RWPE2 (cell line): ENCODE measurements at regions not wholly inside any gene's neighbourhood (a gene's known extent, or its start where the extent isn't known, plus 50 kb on each side); places are given as distances from the start of the nearest gene placed in this dataset.

Experiments
- ATAC-seq: fragments of 200-7000 bp; cut with Tn5 transposase; 3 replicates; pipeline ENCODE4 v1.9.1; 2021; ENCODE audit warnings: low read depth
- DNase-seq: peaks from one replicate; pipeline ENCODE4 v3.0.0-alpha.2; 2020; ENCODE audit warnings: low spot score
- H3K27ac ChIP-seq: fragments of 450-650 bp; 2 replicates; pipeline ENCODE4 v1.5.1; 2017; ENCODE audit warnings: mild to moderate bottlenecking; ENCODE audit not compliant: poor library complexity, severe bottlenecking
- H3K27me3 ChIP-seq: fragments of 250-450 bp; sonication (Bioruptor Pico); 2 replicates; pipeline ENCODE4 v1.5.1; 2021; ENCODE audit warnings: mild to moderate bottlenecking, moderate library complexity; ENCODE audit not compliant: insufficient read depth, poor library complexity, severe bottlenecking
- H3K36me3 ChIP-seq: fragments of 250-450 bp; sonication (Bioruptor Pico); 2 replicates; pipeline ENCODE4 v1.5.1; 2020; ENCODE audit warnings: low read depth, mild to moderate bottlenecking, moderate library complexity
- H3K4me1 ChIP-seq: fragments of 250-450 bp; sonication (Bioruptor Pico); 2 replicates; pipeline ENCODE4 v1.5.1; 2021; ENCODE audit warnings: mild to moderate bottlenecking, moderate library complexity; ENCODE audit not compliant: insufficient read depth, poor library complexity, severe bottlenecking
- H3K4me3 ChIP-seq: fragments of 250-450 bp; sonication (Bioruptor Pico); 2 replicates; pipeline ENCODE4 v1.5.1; 2021; ENCODE audit warnings: mild to moderate bottlenecking, moderate library complexity; ENCODE audit not compliant: severe bottlenecking
- H3K9me3 ChIP-seq: fragments of 250-450 bp; sonication (Bioruptor Pico); 2 replicates; pipeline ENCODE4 v1.5.1; 2021; ENCODE audit warnings: mild to moderate bottlenecking, moderate library complexity; ENCODE audit not compliant: severe bottlenecking
- TF ChIP-seq, protein P1 (sequence below): fragments of 450-650 bp; IDR thresholded peaks from one replicate; pipeline ENCODE4 v1.5.1; 2017; ENCODE audit warnings: mild to moderate bottlenecking, moderate library complexity; ENCODE audit not compliant: poor library complexity, severe bottlenecking

DNA sequence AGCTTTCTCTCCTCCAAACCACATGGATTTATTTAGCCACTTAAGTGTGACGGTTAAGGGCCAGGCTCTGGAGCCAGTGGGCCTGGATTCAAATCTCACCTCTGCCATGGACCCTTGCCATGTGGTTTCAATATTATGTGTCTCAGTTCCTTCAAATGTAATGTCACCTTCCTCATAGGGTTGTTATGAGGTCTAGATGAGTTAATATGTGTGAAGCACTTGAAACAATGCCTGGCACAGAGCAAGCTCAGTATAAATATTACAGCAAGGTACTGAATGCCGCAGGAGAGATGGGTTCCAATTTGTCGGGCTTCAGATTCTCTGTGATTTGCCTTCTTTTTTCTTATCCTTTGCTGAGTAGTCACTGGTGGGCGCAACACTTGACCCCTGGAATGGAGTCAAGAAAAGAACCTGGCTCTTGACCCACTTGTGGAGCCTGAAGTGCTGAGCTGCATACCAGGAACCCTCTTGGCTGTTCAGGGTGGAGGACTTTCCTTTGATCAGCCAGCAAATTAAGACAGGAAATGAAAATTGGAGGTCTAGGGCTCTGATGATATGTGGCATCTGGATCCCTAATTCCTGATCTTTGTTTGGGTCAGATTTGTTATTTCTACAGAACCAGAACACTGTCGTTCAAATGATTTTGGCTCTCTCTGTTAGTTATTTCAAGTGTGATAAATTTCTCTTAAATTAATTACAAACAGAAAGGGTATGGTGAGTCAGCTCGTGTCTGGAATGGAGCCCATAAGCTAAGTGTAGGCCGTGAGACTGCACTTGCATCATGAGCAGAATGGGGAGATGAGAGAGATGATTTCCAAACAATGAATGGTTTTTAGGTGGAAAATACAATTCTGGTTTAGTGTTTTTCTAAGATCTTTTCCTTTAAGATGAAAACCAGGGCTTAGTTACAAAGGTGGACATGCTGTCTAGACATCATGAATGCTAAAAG is 293.0 kb downstream of the KCNS3 start:
- DNase-seq, result no peak
- ATAC-seq, result no peak
- H3K27me3 ChIP-seq, result no peaks in the 10 kb centered on the region
- no peak overlapping the region for H3K27ac ChIP-seq
- H3K9me3 ChIP-seq, result no peaks in the 10 kb centered on the region
- TF ChIP-seq, protein P1, sequence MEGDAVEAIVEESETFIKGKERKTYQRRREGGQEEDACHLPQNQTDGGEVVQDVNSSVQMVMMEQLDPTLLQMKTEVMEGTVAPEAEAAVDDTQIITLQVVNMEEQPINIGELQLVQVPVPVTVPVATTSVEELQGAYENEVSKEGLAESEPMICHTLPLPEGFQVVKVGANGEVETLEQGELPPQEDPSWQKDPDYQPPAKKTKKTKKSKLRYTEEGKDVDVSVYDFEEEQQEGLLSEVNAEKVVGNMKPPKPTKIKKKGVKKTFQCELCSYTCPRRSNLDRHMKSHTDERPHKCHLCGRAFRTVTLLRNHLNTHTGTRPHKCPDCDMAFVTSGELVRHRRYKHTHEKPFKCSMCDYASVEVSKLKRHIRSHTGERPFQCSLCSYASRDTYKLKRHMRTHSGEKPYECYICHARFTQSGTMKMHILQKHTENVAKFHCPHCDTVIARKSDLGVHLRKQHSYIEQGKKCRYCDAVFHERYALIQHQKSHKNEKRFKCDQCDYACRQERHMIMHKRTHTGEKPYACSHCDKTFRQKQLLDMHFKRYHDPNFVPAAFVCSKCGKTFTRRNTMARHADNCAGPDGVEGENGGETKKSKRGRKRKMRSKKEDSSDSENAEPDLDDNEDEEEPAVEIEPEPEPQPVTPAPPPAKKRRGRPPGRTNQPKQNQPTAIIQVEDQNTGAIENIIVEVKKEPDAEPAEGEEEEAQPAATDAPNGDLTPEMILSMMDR, result no peak
- H3K36me3 ChIP-seq, result no peaks in the 10 kb centered on the region
- H3K4me3 ChIP-seq, result no peak overlapping the region
- no peaks in the 10 kb centered on the region for H3K4me1 ChIP-seq

DNA sequence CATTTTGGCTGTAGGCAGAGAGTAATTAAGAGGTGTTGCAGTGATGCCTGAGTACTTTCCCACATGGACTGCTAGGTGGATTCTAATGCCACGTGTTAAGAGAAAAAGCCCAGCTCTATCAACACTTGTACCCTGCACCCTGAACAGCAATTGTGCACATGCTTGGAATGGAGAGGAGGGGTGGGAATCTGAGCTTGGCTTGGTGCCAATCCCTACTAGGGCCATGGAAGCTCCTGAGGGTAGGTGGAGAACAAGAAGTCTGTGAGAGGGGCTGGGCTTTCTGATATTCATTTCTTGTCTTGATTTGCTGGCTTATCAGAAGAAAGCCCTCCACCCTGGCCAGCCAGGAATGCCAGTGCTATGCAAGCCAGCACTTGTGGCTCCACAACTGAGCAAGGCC is 292.2 kb downstream of the KCNS3 start:
- DNase-seq (no peak), ATAC-seq (no peak)
- Histone ChIP-seq H3K9me3 (no peaks in the 10 kb centered on the region), H3K4me1 (no peaks in the 10 kb centered on the region), H3K27ac (no peak overlapping the region), H3K36me3 (no peaks in the 10 kb centered on the region), H3K27me3 (no peaks in the 10 kb centered on the region), H3K4me3 (no peak overlapping the region)
- TF ChIP-seq, protein P1, result no peak

DNA sequence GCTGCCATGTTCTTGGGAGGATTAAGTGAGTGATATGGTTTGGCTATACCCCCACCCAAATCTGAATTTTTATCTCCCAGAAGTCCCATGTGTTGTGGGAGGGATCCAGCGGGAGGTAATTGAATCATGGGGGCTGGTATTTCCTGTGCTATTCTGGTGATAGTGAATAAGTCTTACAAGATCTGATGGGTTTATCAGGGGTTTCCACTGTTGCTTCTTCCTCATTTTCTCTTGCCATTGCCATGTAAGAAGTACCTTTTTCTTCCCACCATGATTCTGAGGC is 291.4 kb downstream of the KCNS3 start:
- DNase-seq (no peak), ATAC-seq (no peak)
- Histone ChIP-seq H3K4me3 (no peak overlapping the region), H3K9me3 (no peaks in the 10 kb centered on the region), H3K27me3 (no peaks in the 10 kb centered on the region), H3K4me1 (no peaks in the 10 kb centered on the region), H3K36me3 (no peaks in the 10 kb centered on the region), H3K27ac (no peak overlapping the region)
- TF ChIP-seq, protein P1, result no peak

DNA sequence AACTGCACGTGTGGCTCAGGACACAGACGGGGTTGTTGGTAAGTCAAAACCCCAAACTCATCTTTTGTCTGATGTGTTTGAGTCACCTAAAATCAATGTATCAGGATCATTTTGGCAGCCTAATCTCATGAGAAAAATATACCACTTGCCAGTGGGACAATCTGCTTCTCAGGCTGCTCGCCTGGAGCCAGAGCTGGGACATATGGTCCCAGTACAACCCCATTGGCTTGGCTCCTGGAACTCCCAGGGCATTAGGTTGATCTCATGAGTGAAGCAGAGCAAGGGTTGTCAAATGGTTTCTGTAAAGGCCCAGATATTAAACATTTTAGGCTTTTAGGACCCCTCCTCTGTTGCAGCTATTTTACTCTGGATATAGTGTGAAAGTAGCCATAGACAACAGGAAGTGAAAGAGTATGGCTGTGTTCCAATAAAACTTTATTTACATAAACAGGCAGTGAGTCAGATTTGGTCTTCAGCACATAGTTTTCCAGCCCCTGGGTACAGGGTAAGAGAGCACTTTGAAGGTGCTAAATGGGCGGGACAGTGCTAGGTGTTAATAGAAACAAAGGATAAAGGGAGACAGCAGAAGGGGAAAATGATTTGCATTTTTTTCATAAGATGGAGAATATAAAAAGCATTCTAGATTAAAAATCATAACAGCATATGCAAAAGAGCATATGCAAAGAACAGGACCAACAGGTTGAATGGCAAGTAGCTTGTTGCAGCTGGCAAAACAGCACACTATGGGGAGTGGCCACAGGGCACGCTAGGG is 290.8 kb downstream of the KCNS3 start:
- TF ChIP-seq, protein P1, result no peak
- Histone ChIP-seq H3K9me3 (no peaks in the 10 kb centered on the region), H3K4me3 (no peak overlapping the region), H3K36me3 (no peaks in the 10 kb centered on the region), H3K27me3 (no peaks in the 10 kb centered on the region), H3K27ac (no peak overlapping the region), H3K4me1 (no peaks in the 10 kb centered on the region)
- ATAC-seq (peak; percentile 42; the same call in 2 of the 3 replicates), DNase-seq (no peak)
